T-helper 2 cell treated with Interferon-gamma antibody and Interleukin-4, amounts not matched to agents 5 μg/mL and 100 μg/mL, for 36 hours (primary cell): ENCODE measurements at regions not wholly inside any gene's neighbourhood (a gene's known extent, or its start where the extent isn't known, plus 50 kb on each side); places are given as distances from the start of the nearest gene placed in this dataset.

ENCODE experiments used
- DNase-seq: peaks from one replicate; pipeline ENCODE4 v3.0.0; 2021; ENCODE audit warnings: low spot score
- H3K27ac Mint-ChIP-seq: one replicate; pipeline ENCODE4 v1.8.0; 2021; ENCODE audit warnings: mild to moderate bottlenecking, mixed read lengths
- H3K27me3 Mint-ChIP-seq: one replicate; pipeline ENCODE4 v1.8.0; 2021; ENCODE audit warnings: low read depth, mixed read lengths
- H3K36me3 Mint-ChIP-seq: one replicate; pipeline ENCODE4 v1.8.0; 2021; ENCODE audit warnings: low read depth, mixed read lengths
- H3K4me1 Mint-ChIP-seq: one replicate; pipeline ENCODE4 v1.8.0; 2021; ENCODE audit warnings: low read depth, mixed read lengths
- H3K4me3 Mint-ChIP-seq: one replicate; pipeline ENCODE4 v1.8.0; 2022; ENCODE audit warnings: mild to moderate bottlenecking, moderate library complexity, mixed read lengths
- H3K9me3 Mint-ChIP-seq: one replicate; pipeline ENCODE4 v1.8.0; 2021; ENCODE audit warnings: mixed read lengths

DNA sequence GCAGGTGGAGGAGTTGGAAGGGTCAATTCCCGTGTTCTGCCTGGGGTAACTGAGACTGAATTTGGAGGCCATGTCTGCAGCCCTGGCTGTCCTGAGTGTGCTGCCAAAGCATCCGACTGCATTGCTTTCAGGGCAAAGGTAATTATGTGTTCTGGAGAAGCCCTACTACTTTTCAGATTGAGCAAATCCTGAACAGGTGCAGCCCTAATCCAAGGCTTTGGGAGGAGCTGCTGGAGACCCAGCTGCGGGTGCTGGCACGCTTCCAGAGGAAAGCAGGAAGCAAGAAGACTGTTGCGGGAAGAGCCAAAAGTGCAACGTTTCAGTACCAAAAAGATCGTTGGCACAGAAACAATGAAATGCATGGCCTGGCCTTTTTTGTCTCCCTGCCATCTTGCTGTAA lies 73.7 kb upstream of the NRIP1 start:
- Mint-ChIP-seq H3K9me3 (no peaks in the 10 kb centered on the region), H3K4me1 (no peaks in the 10 kb centered on the region), H3K36me3 (no peaks in the 10 kb centered on the region), H3K4me3 (no peak overlapping the region), H3K27ac (no peak overlapping the region), H3K27me3 (peaks cover 6% of the 10 kb centered on the region)
- no peak for DNase-seq

DNA sequence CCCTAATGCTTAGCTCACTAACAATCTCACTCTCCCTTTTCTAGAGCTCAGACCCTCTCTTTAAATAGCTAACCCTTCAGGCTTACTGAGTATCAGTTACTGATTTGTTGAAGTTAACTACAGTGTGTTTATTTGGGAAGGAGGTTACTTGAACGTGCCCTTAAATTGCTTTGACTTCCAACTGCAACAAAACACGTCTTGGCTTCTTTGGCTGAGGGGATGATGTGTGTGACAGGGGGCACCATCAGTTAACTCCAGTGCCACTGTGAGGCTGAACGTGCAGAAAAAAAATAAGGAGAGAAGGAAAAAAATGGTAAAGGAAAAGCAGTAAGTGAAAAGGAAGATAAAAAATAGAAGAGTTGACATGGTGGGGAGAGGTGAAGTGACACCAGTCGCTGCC lies 75.1 kb upstream of the NRIP1 start:
- Mint-ChIP-seq H3K9me3 (no peaks in the 10 kb centered on the region), H3K4me3 (no peak overlapping the region), H3K36me3 (no peaks in the 10 kb centered on the region), H3K4me1 (no peaks in the 10 kb centered on the region), H3K27me3 (peaks cover 6% of the 10 kb centered on the region), H3K27ac (no peak overlapping the region)
- no peak for DNase-seq

DNA sequence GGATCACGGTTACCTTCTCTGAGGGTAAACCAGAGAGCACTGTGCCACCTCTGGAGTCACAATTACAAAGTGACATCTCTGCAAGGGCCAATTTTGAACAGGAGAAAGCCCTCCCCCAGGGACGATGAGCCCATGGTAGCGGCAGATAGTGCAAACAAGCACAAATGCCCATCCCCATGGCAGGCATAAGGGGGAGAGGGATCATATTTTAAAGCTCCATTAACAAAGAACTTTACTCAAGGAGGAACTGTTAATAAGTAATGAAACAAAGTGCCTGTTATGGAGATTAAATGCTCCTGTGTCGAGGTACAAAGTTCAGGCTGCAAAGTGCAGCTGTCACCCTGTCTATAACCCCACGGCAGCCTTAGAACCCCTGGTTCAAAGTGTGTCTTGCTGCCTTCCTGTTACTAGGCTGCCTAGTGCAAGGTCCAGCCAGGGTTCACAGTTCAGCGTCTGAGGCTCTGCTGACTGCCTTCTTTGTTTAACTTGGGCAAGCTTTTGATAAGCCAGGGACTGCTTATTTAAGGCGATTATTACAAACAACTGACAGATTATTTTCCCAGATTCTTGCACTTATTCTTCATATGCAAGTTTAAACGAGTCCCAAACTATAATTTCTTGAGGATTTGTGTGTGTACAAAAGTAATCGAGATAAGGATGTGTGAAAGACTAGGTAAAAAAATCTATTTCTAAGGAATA lies 75.7 kb upstream of the NRIP1 start:
- Mint-ChIP-seq H3K4me3 (no peak overlapping the region), H3K27ac (no peak overlapping the region)
- DNase-seq, result no peak

DNA sequence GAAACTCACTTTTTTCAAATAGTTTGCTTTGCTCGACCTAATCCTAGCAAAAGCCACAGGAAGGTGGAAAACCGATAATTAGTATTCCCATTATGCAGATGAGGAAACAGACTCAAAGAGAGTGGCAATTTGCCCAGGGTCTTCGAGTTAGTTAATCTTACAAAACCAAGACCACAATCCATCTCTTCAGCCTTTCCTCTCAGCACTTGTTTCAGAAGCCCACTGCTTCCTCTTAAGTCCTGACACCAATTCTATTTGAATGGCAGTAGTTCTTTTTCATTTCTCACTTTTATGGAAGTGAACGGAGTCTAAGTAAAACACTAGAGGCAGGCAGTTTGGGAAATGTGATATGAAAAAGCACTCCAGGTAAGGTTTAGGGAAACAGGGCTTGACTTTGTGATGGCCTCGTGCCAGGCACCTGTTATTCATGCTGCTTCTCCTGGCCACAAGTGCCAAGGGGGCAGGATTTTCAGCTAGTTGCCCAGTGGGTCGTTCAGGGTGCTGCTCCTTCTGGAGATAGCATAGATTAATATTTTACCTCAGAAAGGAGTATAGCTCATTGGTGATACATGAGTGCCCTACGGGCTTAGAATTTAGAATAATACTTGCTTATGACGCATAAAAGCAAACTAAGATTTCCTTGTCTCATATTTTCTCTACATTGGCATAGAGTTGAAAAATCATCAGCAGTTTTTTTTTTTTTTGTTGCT lies 76.6 kb upstream of the NRIP1 start:
- no peak overlapping the region for H3K27ac Mint-ChIP-seq
- no peak for DNase-seq
- H3K4me3 Mint-ChIP-seq, result no peak overlapping the region

More for the DNA sequence above, 75.7 kb upstream of the NRIP1 start:
- Mint-ChIP-seq H3K36me3 (no peaks in the 10 kb centered on the region), H3K27me3 (peaks cover 6% of the 10 kb centered on the region), H3K4me1 (no peaks in the 10 kb centered on the region), H3K9me3 (no peaks in the 10 kb centered on the region)

DNA sequence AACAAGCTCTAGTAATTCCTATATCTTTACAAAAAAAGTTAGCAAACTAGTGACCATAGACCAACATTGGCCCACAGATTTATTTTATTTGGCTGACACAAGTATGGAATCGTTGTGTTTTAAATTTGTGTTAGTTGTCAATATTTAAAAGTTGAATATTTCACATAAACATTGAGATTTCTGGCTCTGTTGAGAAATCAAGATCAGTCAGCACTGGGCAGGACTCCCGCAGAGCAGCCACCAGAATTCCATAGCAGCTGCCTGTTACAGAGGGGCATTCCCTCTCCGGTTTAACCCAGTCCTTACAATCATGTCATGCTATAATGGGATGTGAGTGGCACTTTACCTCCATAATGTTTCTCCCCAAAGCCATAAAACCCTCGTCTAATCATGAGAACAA lies 79.2 kb upstream of the NRIP1 start:
- no peak for DNase-seq
- no peaks in the 10 kb centered on the region for H3K36me3 Mint-ChIP-seq
- no peak overlapping the region for H3K4me3 Mint-ChIP-seq
- peaks cover 6% of the 10 kb centered on the region for H3K27me3 Mint-ChIP-seq
- H3K9me3 Mint-ChIP-seq, result no peaks in the 10 kb centered on the region
- no peaks in the 10 kb centered on the region for H3K4me1 Mint-ChIP-seq
- no peak overlapping the region for H3K27ac Mint-ChIP-seq

More for the DNA sequence above, 76.6 kb upstream of the NRIP1 start:
- H3K4me1 Mint-ChIP-seq, result no peaks in the 10 kb centered on the region
- no peaks in the 10 kb centered on the region for H3K9me3 Mint-ChIP-seq
- peaks cover 6% of the 10 kb centered on the region for H3K27me3 Mint-ChIP-seq
- H3K36me3 Mint-ChIP-seq, result no peaks in the 10 kb centered on the region

DNA sequence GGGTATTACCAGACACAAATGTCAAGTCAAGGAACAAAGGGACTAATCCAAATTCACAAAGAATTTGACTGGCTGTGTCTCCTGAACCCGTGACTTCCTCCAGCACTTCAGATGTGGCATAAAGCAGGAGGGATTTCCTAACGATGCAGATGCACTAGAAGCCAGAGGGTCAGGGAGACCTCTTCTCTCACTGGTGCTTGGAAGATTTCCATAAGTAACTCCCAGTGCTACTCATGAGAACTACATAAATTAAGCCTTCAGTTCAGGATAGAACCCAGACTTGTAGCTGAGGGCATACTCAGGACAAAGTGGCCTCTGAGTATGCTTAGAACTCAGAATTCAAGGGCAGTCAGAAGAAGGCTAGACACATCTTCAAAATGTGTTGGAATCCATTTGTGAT lies 83.6 kb upstream of the NRIP1 start:
- no peaks in the 10 kb centered on the region for H3K36me3 Mint-ChIP-seq

DNA sequence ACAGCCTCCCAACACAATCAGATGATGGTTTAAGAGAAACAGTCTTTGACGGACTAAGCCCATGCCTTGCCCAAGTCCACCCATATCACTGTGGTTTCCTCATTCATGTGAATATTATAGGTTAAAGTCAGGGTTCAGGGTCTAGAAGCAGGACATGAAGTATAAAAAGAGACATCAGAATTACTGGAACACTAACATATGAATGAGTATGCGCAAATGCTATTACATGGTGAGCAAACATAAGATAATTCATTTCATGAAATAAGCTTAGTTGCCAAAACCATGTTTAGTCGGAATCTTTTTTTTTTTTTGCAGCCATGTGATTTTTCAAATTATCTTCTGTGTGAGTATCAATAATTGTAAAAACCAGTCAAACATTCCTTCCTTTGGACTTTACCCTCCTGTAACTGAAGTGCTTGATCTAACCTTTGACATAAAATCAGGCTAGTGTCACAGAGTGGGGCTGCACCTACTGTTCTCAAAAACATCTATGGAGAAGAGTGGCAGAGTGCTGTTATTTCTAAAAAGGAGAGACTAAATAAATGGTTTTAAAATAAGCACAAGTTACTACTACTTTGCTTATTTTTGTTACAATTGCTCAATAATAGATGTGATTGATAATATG lies 84.9 kb upstream of the NRIP1 start:
- DNase-seq, result no peak
- no peaks in the 10 kb centered on the region for H3K4me1 Mint-ChIP-seq
- no peak overlapping the region for H3K4me3 Mint-ChIP-seq
- no peaks in the 10 kb centered on the region for H3K36me3 Mint-ChIP-seq
- no peaks in the 10 kb centered on the region for H3K27me3 Mint-ChIP-seq
- H3K27ac Mint-ChIP-seq, result no peak overlapping the region
- no peaks in the 10 kb centered on the region for H3K9me3 Mint-ChIP-seq

More for the DNA sequence above, 83.6 kb upstream of the NRIP1 start:
- no peaks in the 10 kb centered on the region for H3K27me3 Mint-ChIP-seq
- no peak overlapping the region for H3K4me3 Mint-ChIP-seq
- H3K4me1 Mint-ChIP-seq, result no peaks in the 10 kb centered on the region
- no peaks in the 10 kb centered on the region for H3K9me3 Mint-ChIP-seq
- no peak overlapping the region for H3K27ac Mint-ChIP-seq
- no peak for DNase-seq

DNA sequence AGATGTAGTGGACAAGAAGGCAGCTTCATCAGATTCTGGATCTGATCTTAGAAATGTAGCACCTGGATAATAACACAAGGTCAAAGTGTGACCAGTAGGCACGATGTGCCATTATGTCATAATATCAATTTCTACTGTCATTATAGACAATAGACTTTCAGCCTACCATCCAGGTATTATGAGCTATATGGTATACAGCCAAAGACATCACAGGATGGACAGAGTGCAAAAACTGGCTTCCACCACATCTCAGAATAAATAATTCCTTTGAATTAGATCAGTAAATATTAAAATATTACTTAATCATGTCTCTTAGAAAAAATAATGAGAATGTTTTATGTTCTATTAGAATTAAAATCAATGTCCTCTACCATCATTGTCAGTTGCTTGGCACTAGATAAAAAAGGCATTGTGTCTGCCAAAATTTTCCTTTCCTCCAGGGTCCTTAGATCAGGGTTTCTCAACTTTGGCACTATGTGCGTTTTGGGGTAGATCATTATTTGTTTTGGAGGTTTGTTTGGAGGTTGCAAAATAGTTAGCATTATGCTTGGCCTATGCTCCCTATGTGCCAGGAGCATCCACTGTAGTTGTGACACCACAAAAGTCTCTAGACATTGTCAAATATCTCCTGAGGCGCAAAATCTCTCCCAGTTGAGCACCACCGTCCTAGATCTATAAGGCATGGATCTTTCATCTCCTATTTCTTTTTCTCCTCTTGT lies 86.7 kb upstream of the NRIP1 start:
- no peak for DNase-seq
- no peaks in the 10 kb centered on the region for H3K4me1 Mint-ChIP-seq
- no peak overlapping the region for H3K27ac Mint-ChIP-seq
- H3K4me3 Mint-ChIP-seq, result no peak overlapping the region
- no peaks in the 10 kb centered on the region for H3K9me3 Mint-ChIP-seq
- H3K36me3 Mint-ChIP-seq, result no peaks in the 10 kb centered on the region
- H3K27me3 Mint-ChIP-seq, result no peaks in the 10 kb centered on the region

DNA sequence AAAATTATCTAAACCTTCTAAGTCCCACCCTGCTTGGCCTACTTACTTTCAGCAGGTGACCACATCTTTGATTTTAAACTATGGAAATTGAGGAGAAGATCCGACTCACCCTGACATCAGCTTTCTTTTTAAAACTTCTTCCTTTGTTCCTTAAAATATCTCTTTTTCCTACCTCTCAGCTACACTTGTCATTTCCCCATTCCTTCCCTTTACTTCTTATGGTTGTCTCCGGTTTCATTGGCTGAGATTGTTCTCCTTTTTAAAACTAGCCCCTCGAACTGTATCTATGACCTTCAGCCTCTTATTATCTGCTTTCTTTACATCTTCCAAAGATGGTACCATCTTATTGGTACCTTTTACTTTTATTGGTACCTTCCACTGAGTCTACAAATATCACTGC lies 87.8 kb upstream of the NRIP1 start:
- Mint-ChIP-seq H3K4me3 (no peak overlapping the region), H3K9me3 (peaks cover 7% of the 10 kb centered on the region), H3K4me1 (no peaks in the 10 kb centered on the region), H3K27ac (no peak overlapping the region), H3K27me3 (no peaks in the 10 kb centered on the region), H3K36me3 (no peaks in the 10 kb centered on the region)
- no peak for DNase-seq

DNA sequence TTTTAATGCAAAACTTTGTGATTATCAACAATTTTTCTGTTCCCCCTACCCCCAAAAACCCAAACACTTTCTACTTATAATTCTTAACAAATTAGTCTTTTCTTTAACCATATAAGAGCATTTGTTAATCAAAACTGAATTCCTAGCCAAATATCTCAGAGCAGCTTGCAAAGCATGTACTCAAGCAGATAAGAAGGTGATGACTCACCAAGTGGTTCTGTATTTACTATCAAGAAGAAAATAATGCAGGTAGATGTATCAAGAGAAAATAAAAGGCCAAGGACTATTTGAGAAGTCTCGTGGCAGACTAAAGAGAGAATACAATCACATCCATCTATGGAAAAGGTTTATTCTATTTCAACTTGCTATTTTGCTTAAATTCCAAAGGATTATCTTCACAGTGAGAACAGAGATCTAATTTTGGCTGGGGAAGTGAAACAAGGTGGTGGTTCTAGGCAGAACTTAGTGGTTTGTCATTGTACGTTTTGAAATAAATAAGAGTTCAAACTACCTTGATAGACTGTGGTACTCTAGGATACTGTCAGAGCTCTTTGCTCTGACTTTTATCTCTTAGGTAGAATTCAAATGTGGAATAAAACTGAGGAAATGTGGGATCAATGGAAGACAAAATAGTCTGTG lies 94.7 kb upstream of the NRIP1 start:
- Mint-ChIP-seq H3K27me3 (peaks cover 3% of the 10 kb centered on the region), H3K9me3 (peaks cover 8% of the 10 kb centered on the region), H3K4me1 (no peaks in the 10 kb centered on the region), H3K27ac (no peak overlapping the region), H3K36me3 (no peaks in the 10 kb centered on the region), H3K4me3 (no peak overlapping the region)
- no peak for DNase-seq

DNA sequence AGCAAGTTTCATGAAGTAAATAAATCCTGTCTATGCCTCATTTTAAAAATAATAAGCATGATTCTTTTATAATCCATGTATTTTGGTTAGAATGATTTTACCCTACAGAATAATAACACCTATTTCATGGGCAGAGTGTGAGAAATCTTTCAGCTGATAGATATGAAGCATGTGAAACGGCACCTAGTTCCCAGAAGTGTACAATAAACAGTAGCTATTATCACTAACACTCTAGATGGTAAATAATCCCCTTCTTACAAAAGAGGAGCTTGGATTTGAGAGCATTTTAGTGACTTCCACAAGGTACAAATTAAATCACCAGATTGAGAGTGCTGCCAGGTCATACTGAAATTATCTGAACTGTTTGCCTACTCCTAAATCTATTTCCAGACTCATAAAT lies 95.3 kb upstream of the NRIP1 start:
- peaks cover 3% of the 10 kb centered on the region for H3K27me3 Mint-ChIP-seq

DNA sequence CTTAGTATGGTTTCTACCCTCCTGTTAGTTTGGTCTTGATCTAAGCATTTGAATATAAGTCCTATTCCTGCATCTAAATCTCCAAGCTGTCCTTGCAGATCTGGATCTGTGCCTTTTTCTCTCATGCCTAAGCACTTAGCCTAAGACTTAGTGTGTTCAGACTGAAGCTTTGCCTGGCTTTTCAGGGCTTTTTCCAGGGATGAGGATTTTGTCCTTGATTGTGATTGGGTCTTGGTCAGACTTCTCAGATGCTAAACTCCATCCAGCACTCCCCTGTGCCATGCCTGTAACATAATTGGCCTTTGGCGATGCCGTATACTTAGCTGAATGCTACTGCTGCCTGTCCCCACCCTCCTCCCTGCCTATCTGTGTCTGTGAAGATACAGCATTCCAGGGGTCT lies 98.1 kb upstream of the NRIP1 start:
- Mint-ChIP-seq H3K27ac (no peak overlapping the region), H3K4me3 (no peak overlapping the region), H3K36me3 (no peaks in the 10 kb centered on the region), H3K4me1 (no peaks in the 10 kb centered on the region), H3K27me3 (peaks cover 3% of the 10 kb centered on the region), H3K9me3 (no peaks in the 10 kb centered on the region)
- no peak for DNase-seq

More for the DNA sequence above, 95.3 kb upstream of the NRIP1 start:
- H3K27ac Mint-ChIP-seq, result no peak overlapping the region
- H3K4me1 Mint-ChIP-seq, result no peaks in the 10 kb centered on the region
- no peak for DNase-seq
- no peak overlapping the region for H3K4me3 Mint-ChIP-seq
- peaks cover 8% of the 10 kb centered on the region for H3K9me3 Mint-ChIP-seq
- H3K36me3 Mint-ChIP-seq, result no peaks in the 10 kb centered on the region

DNA sequence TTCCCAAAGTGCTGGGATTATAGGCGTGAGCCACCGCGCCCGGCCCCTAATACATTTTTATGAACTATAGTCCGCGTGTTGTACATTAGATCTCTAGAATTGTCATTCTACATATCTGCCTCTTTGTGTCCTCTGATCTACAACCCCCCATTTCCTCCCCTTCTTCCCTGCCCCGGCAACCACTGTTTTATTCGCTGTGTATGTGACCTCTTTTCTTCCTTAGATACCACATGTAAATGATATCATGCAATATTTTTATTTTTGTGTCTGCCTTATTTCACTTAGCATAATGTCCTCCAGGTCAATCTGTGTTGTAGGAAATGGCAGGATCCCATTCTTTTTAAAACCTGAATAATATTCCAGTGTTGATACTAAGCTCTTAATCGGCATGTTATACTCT lies 99.5 kb upstream of the NRIP1 start:
- H3K9me3 Mint-ChIP-seq, result no peaks in the 10 kb centered on the region
- no peak overlapping the region for H3K4me3 Mint-ChIP-seq

More for the DNA sequence above, 99.5 kb upstream of the NRIP1 start:
- peaks cover 3% of the 10 kb centered on the region for H3K27me3 Mint-ChIP-seq
- no peak overlapping the region for H3K27ac Mint-ChIP-seq
- DNase-seq, result no peak
- H3K36me3 Mint-ChIP-seq, result no peaks in the 10 kb centered on the region
- H3K4me1 Mint-ChIP-seq, result no peaks in the 10 kb centered on the region
